Left ventricle myocardium superior (tissue), 1 donor: ENCODE measurements at regions not wholly inside any gene's neighbourhood (a gene's known extent, or its start where the extent isn't known, plus 50 kb on each side); places are given as distances from the start of the nearest gene placed in this dataset.

Experiments
- ATAC-seq: fragments of 200-7000 bp; cut with Tn5 transposase; one replicate; pipeline ENCODE4 v1.9.1; 2020; ENCODE audit warnings: mild to moderate bottlenecking, moderate library complexity
- DNase-seq: peaks from one replicate; pipeline ENCODE4 v3.0.0-alpha.2; 2020
- intact Hi-C: fragments of 100-400 bp; cut with micrococcal nuclease; formaldehyde crosslinking; loops from one replicate; pipeline ENCODE4 v1.11.0; 2022
- donor health status: DM: no; HTN: yes; CAD: no; lungs with severe emphysema.

GRCh38 chr9:78866207-78867132 is 569.5 kb downstream of the PSAT1 start:
- DNase-seq: no peak
- no peak for ATAC-seq
- intact Hi-C loops: no loop called here

GRCh38 chr9:78871086-78871451 is 574.1 kb downstream of the PSAT1 start:
- ATAC-seq: no peak
- intact Hi-C loops: no loop called here

GRCh38 chr9:78871452-78872331 is 574.8 kb downstream of the PSAT1 start:
- no peak for ATAC-seq
- DNase-seq: no peak
- intact Hi-C loops: no loop called here

More at GRCh38 chr9:78871086-78871451, 574.1 kb downstream of the PSAT1 start:
- no peak for DNase-seq

DNA sequence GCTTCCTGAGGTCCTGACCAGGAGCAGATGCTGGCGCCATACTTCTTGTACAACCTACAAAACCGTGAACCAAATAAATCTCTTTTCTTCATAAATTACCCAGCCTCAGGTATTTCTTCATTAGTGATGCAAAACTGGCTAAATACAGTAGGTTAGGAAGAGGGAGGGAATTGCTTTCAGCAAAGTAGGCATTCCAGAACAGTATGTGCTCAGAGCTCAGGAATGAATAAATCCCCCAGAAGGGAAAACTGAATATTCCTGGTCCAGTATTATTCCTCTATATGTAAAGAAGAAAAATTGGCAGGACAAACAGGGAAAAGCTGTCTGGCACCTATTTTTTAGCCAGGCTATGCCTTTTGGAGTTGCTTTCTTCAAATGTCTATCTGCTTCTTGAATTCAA is 577.1 kb downstream of the PSAT1 start:
- no peak for DNase-seq
- intact Hi-C loops: no loop called here
- no peak for ATAC-seq

GRCh38 chr9:78879324-78880100 is 582.6 kb downstream of the PSAT1 start:
- DNase-seq (no peak), ATAC-seq (no peak)
- intact Hi-C loops: no loop called here

- DNase-seq: no peak
- no peak for ATAC-seq
- intact Hi-C loops: no loop called here
Measured at GRCh38 chr9:78881295-78881694, 584.4 kb downstream of the PSAT1 start.

GRCh38 chr9:78882481-78882880 is 585.6 kb downstream of the PSAT1 start:
- intact Hi-C loops: no loop called here
- no peak for DNase-seq
- ATAC-seq: no peak

DNA sequence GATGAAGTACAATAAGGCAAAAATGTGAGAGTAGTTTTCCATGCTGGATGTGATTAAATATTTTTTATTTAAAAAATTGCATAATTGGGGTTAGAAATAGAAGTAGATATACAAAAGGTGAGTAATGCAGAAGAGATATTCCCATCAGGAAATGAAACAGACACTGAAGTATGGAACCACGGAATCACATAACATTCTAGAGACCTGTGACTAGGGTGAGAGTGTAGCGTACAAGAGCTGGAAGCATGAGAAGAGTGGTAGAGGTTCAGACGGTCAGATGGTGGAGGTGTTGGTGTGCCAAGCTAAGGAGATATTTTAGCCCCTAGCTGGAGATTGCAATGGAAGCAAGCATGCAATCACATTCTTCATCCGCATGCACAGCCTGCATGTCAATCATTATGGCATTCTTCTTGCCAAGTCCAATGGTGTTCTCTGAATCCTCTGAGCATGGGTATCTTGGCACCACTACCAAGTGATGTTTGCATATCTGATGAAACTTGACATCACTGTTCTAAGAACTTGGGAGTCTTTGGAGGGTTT is 587.8 kb downstream of the PSAT1 start:
- intact Hi-C loops: no loop called here
- ATAC-seq (no peak), DNase-seq (no peak)

DNA sequence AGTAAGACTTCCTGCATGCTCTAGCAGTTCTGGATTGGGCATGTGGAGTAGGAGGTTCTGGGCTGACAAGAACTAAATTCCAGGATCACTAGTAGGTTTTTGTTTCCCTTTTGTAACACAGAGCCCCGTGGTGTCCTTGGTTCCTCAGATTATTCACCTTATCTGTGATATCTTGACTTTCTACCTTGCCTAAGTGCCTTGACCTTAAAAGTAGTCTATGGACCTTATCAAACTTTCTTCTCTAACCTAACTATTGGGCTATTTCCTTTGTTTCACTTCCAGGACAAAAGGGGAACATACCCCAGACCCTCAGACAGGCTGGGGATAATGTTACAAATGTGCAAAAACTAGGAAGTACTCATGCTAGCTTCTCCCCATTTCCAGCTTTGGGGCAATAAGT is 595.3 kb downstream of the PSAT1 start:
- intact Hi-C loops: no loop called here
- DNase-seq: no peak
- no peak for ATAC-seq

GRCh38 chr9:78892769-78893168 is 595.8 kb downstream of the PSAT1 start:
- intact Hi-C loops: no loop called here
- ATAC-seq: no peak

DNA sequence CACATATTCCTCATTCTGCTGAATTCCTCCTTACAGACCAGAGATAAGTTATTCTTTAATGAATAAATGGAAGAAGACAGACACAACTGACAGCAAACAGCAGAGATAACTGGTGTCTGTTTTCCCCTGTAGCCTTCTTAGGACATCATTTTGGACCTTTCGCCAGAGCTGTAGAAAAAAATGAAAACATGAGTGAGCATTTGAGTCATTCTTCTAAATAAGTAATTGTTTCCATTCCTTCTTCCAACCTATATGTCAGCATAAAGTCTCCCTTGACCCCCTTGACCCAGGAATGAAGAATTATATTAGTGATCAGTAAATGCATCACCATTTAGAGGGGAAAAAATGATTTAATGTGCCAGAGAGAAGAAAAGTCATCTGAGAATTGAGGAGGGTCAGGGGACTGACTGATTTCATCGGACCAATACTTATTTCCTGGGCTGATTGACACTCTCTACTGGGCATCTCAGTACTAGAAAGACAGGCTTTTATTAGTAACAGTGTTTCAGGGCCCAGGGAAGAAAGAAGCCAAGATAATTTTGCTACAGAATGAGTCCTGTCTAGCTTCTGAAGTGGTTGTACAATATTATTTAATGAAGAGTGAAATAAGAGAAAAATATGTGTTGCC is 597.0 kb downstream of the PSAT1 start:
- ATAC-seq: no peak
- intact Hi-C loops: no loop called here

More at GRCh38 chr9:78892769-78893168, 595.8 kb downstream of the PSAT1 start:
- DNase-seq: no peak

DNA sequence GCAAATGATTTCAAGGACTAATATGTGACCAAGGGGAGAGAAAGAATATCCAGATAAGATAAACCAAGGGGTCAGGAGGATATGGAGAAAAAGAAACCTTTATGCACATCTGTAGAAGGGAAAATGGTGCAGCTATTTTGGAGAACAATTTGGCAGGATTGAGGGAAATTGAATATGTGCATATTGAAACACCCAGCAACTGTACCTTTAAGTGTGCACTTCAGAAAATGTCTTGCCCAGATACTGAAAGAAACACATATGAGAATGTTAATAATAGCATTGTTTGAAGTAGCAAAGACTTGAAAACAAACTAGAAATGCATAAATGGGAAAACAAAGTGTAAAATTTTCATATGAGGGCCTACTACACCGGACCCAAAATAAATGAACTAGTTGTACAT is 599.6 kb downstream of the PSAT1 start:
- intact Hi-C loops: no loop called here
- ATAC-seq: no peak
- no peak for DNase-seq

More for the DNA sequence above, 597.0 kb downstream of the PSAT1 start:
- DNase-seq: no peak

DNA sequence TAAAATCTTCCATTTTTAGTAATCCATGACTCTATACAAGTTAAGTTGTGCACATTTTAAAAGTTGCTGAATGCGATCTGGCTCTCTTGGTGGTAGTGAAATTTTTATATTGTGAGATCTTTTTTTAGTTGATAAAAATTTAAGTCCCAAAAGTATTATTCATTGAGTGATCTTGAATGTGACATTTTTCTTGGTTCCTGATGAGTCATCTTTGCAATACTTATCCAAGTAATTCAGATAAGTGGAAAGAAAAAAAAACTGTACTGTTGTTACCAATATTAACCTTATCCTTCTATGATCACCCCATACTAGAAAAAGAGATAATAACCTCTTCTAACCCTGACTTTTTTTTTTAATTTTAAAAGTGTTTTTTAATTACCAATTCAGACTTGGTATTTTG is 601.3 kb downstream of the PSAT1 start:
- ATAC-seq (no peak), DNase-seq (no peak)
- intact Hi-C loops: no loop called here

DNA sequence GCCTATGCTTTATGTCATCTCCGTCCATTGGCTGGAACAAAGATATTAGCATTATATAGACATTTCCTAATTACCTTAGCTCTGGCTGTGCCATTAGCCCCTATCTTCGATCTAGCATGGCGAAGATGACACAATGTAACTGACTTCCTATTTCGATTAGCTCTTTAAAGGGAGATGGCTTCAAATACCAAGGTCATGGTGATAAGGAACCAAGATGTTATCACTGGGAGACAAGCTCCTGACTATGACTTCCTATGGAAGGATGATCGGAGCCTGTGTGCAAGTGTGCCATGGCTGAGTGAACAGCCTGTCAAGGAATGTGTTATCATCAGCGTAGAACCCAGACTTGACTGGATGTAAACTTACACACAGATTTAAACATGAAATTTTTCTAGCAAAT is 602.1 kb downstream of the PSAT1 start:
- intact Hi-C loops: no loop called here
- no peak for ATAC-seq
- no peak for DNase-seq

DNA sequence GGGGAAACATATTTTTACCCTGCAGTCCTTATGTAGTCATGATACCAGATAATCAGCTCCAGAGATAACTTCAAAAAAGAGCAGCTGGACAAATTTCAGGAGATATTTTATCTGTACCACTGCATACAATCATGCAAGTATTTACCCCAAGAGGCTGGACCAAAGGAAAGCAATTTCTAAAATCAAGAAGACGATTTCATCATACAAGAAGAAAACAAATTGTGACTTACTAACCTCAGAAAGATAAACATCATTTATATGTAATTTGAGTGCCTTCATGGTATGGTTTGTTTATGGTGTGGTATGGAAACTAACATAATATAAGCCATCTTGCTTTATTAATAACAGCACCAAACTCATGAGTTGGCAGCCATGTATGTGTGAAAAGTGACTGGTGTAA is 603.6 kb downstream of the PSAT1 start:
- ATAC-seq (no peak), DNase-seq (no peak)
- intact Hi-C loops: no loop called here

- no peak for ATAC-seq
- intact Hi-C loops: no loop called here
Measured at GRCh38 chr9:78902051-78902450, 605.1 kb downstream of the PSAT1 start.

DNA sequence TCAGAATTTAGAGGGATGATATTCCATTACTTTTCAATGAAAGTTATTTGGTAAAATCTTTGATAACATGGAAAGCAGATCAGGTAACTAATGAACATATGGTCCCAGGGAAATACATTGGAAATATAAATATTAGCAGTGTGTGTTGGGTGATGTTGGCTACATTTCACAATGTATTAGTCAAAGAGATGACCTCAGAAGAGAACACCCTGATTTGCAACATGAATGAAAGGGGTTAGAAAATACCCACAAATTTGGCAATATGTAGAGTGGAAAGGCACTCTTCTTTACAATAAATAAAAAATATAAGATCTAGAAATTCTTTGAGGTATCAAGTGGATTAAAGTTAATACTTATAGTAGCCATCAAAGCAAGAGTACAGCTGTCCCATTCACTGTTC is 606.7 kb downstream of the PSAT1 start:
- no peak for ATAC-seq
- intact Hi-C loops: no loop called here
- no peak for DNase-seq

More at GRCh38 chr9:78902051-78902450, 605.1 kb downstream of the PSAT1 start:
- DNase-seq: no peak

DNA sequence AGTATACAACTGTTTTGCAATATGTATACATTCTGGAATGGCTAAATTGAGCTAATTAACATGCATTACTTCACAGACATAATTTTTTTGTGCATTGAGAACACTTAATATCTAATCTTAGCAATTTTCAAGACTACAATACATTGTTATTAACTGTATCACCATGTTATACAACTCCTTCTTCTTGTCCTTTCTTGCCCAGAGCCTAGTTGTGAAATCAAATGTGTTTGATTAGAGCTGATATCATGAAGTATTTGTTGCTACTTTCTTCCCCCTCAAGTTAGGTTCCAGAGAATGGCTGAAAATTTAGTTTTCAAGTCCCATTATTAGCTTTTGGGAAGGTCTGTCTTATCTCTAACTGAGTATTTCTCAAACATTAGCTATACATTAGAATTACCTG is 607.8 kb downstream of the PSAT1 start:
- ATAC-seq: no peak
- intact Hi-C loops: no loop called here

DNA sequence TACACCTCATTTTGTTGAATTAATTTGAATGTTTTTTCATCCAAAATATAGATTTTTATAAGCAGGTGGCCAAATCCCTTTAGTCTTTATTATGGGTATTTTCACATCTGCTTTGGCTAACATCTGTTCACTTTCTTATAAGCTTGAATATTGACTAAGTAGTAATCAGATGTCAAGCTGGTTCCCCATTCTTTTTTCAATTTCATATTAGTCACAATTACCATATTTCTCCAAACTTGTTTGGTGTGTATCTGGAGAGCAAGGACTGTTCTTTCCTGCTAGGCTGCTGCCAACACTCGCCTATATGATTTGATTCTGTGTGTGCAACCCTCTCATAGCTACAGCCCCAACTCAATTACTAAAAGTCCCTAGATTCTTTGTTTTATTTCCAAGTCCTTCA is 608.5 kb downstream of the PSAT1 start:
- DNase-seq (no peak), ATAC-seq (no peak)
- intact Hi-C loops: no loop called here

More for the DNA sequence above, 607.8 kb downstream of the PSAT1 start:
- no peak for DNase-seq
